GM21576 (cell line): ENCODE measurements at regions not wholly inside any gene's neighbourhood (a gene's known extent, or its start where the extent isn't known, plus 50 kb on each side); places are given as distances from the start of the nearest gene placed in this dataset.
"Not testable (repeated sequence)": the region's sequence is repeated elsewhere in the genome, so short reads cannot be mapped to it uniquely, and the experiment has no call there.

Source experiments
- ATAC-seq: cut with Tn5 transposase; IDR thresholded peaks from one replicate; pipeline ENCODE4 v1.9.1; 2021; ENCODE audit warnings: mild to moderate bottlenecking, moderate library complexity; ENCODE audit not compliant: unreplicated experiment

DNA sequence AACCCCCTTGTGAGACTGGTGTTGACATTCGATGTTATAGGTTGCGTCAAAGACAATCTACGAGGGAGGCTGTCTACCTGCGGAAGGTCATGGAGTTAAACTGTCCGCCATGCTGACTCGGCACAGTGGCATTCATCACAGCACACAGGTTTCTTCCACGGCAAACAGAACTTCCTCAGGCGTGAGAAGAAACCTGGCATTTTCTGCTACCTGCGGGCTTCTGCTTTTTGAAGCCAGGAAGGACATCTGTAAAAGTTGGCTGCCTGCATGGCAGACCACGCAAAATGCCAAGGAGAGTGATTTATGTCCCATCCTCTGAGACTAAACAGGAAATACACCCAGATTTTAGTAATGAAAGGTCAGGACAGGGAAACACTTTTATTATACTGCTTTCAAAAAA, 809.8 kb upstream of the NUDT12 start:
- no peak for ATAC-seq

GRCh38 chr5:104370523-104370922, 807.9 kb upstream of the NUDT12 start:
- no peak for ATAC-seq

- ATAC-seq: no peak
Observed at GRCh38 chr5:104367978-104368377, 805.4 kb upstream of the NUDT12 start.

GRCh38 chr5:104363567-104363966, 801.0 kb upstream of the NUDT12 start:
- ATAC-seq: no peak

DNA sequence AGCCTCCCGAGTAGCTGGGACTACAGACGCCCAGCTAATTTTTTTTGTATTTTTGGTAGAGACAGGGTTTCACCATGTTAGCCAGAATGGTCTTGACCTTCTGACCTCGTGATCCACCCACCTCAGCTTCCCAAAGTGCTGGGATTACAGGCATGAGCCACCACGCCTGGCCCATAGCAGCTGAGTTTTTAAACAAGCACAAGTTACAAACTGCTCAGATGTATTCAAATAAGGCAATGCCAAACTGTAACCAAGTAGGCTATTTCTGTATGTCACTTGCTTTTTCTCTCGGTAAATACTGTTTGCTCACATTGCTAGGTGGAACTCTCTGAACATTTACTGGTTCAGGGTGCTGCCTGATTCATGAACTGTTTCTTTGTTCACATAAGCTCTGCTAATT, 799.3 kb upstream of the NUDT12 start:
- no peak for ATAC-seq

DNA sequence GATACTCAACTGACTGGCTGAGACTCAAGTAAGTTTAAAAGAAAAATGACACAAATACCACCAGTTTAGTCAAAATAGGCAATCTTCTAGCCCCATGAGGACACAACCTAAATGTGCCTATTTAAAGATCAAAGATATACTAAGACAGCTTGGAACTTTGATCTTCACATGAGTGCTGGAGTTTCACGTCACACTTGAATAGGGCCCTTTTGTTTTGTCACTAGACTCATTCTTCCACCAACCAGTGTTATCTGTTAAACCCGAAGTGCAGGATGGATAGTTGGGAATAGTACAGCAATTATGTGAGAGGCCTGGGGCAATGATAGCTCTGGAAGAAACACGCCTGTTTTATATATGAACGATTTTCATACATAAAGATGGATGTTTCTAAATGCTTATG, 792.8 kb upstream of the NUDT12 start:
- no peak for ATAC-seq

DNA sequence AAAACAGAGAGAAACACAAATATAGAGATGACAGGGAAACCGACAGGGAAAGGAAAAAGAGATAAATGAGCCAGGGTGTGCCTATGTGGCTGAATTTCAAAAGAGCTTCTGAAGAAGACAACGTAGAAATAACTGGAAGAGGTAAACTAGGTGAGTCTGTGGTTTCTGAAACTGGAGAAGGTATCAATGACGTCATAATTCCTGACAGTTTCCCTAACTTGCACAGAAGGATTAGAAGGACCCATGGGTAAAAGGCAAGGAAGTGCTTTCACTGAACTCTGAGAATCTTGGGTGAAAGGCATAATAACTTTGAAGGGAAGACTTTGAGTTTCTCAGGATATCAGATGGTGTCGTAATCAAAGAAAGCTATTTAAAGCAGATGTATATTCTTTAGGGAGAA, 790.8 kb upstream of the NUDT12 start:
- ATAC-seq: no peak

GRCh38 chr5:104352954-104353353, 790.4 kb upstream of the NUDT12 start:
- no peak for ATAC-seq

DNA sequence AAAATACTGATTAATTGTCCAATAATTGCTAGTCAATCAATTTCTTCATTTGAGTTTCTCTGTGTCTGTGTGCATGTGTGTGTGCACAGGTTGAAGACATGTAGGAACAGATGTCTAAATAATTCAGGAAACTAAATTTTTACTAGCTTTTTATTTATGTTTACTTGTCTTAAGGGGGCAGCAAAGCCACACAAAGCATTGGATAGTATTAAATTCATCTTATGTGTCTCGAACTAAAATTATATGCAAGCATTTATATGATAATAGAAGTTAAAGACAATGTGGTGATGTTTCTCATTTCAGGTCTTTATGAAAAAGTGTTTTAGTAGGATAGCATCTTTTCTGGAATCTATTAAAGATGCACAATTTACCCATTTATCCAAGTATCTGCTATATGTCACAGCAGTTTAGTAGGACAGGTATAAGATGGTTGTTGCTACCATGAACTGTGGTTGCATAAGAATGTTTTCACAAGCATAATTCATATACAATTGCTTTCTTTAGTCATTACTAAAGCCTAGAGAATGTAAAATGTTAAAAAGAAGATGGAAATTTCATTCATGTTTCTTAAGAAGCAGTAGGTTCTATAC, 784.6 kb upstream of the NUDT12 start:
- no peak for ATAC-seq

- no peak for ATAC-seq
Observed at GRCh38 chr5:104345222-104346016, 782.8 kb upstream of the NUDT12 start.

DNA sequence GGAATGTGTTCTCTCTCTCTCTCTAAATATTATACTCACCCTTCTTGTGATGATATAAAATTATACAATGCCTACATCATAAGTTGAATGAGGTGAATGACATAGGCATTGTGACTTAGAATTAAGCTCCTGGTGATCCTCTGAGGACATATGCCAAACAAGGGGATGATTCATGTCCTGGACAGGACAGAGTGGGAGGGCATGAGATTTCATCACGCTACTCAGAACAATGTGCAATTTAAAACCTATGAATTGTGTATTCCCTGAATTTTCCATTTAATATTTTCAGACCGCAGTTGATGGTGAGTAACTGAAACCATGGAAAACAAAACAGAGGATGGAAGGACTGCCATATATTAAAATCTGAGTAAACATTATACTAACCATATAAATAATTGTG, 782.2 kb upstream of the NUDT12 start:
- no peak for ATAC-seq

DNA sequence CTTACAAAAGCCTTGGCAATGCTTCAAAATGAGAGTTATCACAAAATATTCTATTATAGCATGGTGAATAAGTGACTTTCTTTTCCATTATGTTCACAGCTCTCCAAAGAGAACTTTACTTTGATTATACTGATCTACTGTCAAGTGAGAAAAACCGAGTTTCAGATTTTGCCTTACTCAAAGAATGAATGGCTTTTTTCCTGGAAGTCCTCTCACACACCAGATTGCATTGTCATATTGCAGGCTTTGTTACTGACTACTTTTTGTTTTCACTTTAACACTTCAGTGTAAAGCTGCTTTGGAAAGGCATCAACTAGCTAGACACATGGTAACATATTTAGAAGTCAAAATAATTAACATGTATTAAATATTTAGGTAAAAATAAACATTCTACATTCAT, 765.2 kb upstream of the NUDT12 start:
- no peak for ATAC-seq

- ATAC-seq: no peak
Observed at GRCh38 chr5:104326966-104327365, 764.4 kb upstream of the NUDT12 start.

DNA sequence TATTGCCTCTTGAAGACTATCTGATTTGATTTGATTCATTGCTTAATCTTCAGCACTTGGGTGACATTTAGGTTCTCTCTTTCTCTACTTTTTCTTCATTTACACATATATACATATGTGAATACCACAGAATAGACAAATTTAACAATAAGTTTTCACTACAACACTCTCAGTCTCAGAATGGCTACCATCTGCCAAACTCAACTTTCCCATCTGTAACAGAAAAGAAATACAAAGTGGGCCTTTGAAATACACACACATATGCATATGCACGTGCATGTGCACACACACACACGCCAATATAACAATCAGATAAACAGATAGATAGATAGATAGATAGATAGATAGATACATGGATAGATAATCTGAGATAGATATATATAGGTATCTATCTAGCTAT, 762.8 kb upstream of the NUDT12 start:
- ATAC-seq: no peak

- ATAC-seq: not testable (repeated sequence)
Observed at GRCh38 chr5:104316676-104317075, 754.1 kb upstream of the NUDT12 start.

DNA sequence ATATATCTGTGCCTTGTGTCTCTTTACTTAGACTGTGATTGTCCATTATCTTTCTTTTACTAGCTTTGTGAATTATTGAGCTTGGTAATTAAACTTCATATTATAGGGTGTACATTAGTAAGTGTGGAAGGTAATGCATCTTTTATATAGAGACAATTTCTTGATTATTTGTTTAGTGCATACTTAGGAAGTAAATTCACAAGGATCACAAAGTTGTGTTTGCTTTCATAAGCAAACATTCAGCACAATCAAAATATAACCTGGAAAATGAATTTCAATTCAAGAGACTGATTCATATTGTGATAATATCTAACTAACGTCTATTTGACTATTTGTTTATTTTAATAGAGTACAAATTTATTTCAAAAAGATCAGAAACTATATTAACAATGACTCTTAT, 749.9 kb upstream of the NUDT12 start:
- no peak for ATAC-seq

GRCh38 chr5:104305602-104306001, 743.0 kb upstream of the NUDT12 start:
- ATAC-seq: no peak

GRCh38 chr5:104299998-104300706, 737.6 kb upstream of the NUDT12 start:
- ATAC-seq: no peak

DNA sequence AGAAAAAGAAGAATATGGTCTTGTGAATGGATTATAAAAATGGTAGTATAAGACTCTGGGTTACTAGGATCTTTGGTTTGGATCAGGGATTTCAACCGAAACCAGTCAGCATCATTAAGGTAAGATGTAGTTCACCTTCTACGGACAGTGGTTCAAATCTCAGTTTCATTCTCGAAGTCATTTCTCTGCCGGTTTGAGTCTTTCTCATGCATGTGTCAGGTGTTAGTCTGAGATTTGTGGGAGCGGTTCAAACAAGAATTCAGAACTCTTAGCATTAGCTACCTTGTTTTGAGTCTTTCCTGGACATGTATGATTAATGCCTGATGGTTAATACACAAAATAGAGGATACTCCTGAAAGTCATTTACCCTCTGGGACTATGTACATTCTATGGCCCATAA, 735.9 kb upstream of the NUDT12 start:
- ATAC-seq: no peak

DNA sequence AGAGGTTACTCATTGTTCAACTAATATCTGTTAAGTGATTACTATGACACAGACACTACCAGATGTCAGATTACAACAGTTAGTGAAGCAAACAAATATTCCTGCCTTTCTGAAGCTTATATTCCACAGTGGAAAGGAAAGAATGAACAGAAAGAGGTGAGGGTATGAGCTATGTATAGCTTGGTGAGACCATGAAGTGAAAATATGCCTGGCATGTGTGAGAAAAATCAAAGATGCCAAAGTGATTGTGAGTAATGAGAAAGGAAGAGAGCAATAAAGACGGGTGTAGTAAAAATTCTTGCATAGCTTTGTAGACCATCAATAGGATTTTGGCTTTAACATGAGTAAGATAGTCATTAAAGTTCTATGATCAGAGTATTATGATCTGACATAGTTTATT, 734.5 kb upstream of the NUDT12 start:
- no peak for ATAC-seq

- ATAC-seq: no peak
Observed at GRCh38 chr5:104295991-104296390, 733.4 kb upstream of the NUDT12 start.

DNA sequence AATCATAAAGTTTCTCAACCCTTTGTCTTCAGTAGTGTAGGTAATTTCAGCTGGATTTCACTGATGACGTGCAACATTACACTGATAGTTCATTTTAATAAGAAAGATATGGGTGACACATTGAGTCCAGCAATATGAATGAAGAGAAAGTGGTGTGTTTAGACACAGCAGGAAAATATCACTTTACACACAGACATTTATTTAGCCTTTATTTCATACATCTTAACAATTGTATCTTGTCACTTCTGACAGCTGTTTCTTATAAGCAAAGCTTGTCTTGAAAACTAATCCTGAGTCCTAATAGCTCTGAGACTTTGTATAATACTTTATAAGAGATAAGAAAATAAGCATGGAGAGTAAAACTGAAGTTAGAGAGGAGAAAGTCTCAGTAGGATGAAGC, 720.5 kb upstream of the NUDT12 start:
- no peak for ATAC-seq
